HFF-Myc (cell line): ENCODE measurements at regions not wholly inside any gene's neighbourhood (a gene's known extent, or its start where the extent isn't known, plus 50 kb on each side); places are given as distances from the start of the nearest gene placed in this dataset.
"Not testable (repeated sequence)": the region's sequence is repeated elsewhere in the genome, so short reads cannot be mapped to it uniquely, and the experiment has no call there.

Experiments
- DNase-seq: peaks from one replicate; pipeline ENCODE4 v3.0.0-alpha.2; 2011; ENCODE audit warnings: low read depth; ENCODE audit errors: extremely low read depth
- H3K4me3 ChIP-seq: replicated peaks from 2 replicates; pipeline ENCODE4 v1.5.1; 2011; ENCODE audit warnings: low read depth, mild to moderate bottlenecking, control low read depth, low read length
- TF ChIP-seq, protein P1 (sequence below): IDR thresholded peaks from 2 replicates; pipeline ENCODE4 v1.5.1; 2012; ENCODE audit warnings: mild to moderate bottlenecking, low read depth, low read length, control low read depth; ENCODE audit errors: missing control alignments

DNA sequence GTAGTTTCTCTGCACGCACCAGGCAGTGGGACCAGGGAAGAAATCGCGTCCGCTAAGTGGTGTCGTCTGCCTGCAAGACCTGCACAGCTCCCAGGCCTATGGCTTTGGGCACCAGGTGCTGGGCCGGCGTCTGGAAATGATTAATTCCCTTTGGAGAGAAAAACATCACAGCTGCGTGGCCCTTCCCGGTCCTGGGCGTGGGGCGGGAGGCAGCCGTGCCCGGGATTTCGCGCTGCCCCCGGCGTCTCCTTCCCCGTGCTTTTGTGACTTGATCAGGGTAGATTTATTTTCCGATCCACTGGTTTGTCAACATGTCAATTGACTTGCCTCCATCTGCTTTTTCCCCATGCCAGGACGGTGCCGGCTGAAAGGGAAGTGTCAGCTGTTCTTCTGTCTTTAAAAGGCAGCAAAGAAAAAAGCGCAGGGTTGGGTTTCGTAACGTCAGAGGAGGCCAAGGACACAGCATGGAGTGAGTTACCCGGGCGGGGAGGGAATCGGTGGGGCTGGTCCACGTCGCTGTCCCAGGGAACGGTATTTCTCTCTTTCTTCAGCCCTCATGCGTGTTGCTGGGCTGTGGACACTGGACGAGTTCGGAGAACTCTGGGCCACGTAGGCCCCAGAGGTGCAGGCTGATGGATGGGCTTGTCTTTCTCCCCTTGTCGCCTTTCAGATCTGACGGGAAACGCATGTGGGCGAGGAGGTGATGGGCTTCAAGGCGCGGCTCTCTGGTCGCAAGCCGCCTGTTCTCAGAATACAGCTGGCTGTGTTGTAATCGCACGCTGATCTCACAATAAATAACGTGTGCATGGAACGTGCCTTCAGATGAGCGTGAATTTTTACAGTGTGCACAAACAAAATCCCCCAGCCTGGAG lies 188.1 kb upstream of the ZNF469 start:
- H3K4me3 ChIP-seq = no peak overlapping the region
- TF ChIP-seq, protein P1, sequence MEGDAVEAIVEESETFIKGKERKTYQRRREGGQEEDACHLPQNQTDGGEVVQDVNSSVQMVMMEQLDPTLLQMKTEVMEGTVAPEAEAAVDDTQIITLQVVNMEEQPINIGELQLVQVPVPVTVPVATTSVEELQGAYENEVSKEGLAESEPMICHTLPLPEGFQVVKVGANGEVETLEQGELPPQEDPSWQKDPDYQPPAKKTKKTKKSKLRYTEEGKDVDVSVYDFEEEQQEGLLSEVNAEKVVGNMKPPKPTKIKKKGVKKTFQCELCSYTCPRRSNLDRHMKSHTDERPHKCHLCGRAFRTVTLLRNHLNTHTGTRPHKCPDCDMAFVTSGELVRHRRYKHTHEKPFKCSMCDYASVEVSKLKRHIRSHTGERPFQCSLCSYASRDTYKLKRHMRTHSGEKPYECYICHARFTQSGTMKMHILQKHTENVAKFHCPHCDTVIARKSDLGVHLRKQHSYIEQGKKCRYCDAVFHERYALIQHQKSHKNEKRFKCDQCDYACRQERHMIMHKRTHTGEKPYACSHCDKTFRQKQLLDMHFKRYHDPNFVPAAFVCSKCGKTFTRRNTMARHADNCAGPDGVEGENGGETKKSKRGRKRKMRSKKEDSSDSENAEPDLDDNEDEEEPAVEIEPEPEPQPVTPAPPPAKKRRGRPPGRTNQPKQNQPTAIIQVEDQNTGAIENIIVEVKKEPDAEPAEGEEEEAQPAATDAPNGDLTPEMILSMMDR = no peak
- DNase-seq = no peak

DNA sequence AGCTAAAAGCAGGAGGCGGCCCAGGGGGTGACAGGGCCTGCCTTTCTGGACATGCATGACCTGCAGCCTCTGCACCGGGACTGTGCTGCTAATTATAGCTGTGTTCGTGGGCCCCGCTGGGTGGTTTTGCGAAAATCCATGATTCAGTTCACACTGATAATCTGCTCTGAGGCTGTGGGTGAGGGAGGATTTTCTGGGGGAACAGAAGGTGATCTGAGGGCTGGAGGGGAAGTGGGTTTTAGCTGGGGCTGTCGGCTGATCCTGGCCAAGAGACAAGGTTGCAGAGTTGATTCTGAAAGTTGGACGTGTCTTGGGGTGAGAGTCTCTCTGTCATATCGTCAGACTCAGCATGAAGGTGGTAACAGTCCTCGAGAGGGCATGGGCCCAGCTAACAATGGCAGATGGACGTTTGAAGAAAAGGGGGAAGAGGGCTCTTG lies 187.5 kb upstream of the ZNF469 start:
- H3K4me3 ChIP-seq = no peak overlapping the region
- DNase-seq = no peak
- TF ChIP-seq, protein P1 = no peak

DNA sequence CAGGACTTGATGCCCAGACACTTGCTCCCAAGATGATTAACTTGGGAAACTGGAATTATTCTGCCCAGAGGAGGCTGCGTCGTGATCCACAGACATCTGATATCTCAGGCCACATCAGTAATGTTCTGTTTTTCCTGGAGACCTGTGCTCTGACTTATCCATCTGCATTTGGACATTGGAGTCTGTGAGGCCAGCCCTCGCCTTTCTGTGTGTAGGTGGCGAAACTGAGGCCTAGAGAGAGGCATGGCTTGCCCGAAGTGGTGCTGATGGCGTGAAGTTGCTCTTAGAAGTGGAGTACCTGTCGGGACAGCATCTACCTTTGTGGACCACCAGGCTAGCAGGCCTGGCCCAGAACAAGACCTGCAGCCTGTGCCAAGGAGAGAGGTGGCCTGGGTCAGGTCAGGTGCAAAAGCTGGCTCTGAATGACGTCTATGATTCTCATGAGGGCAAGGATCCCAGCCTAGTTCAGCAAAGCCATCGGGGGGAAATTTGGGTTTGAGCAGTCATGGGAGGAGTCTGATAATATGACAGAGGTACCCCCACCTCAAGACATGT lies 186.8 kb upstream of the ZNF469 start:
- DNase-seq = no peak
- TF ChIP-seq, protein P1 = no peak

DNA sequence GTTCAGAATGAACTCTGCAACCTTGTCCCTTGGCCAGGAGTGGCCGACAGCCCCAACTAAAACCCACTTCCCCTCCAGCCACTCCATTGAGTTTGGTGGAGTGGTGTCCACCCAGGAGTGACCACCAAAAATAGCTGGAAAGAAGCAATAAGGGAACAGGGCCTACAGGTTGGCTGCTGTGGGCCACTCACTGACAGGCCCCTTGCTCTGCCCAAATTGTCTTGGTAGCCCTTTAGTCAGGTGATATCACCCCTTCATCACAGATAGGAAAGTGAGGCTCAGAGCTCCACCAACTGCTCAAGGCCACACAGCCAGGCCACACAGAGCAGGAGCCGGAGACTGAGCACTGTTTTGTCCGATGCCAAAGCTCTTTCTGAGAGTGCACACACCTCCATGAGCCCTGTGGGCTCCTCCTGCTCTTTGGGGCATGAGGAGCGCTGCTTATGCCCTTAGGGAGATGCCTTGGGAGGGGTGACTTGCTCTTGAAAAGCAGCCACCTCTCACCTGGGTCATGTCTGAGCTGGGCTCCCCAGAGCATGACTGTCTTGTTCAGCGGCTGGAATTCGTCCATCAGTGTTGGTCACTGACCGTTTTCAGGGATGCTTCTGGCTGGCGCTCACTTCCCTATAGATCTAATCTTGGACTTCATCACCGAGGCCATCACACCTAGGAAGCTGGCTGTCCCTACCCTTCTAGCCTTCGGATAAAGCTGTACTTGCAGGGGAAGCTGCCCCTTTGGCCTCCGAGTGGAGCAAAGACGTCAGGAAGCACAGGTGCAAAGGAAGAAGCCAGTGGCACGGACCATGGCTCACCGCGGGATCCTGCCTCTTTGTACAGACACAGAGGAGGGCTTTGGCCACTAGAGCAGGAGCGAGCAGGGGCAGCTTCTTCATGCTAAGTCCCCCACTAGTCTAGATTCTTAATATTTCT lies 186.0 kb upstream of the ZNF469 start:
- TF ChIP-seq, protein P1 = no peak
- no peak for DNase-seq
- H3K4me3 ChIP-seq = no peak overlapping the region

More for the DNA sequence above, 186.8 kb upstream of the ZNF469 start:
- H3K4me3 ChIP-seq = no peak overlapping the region

DNA sequence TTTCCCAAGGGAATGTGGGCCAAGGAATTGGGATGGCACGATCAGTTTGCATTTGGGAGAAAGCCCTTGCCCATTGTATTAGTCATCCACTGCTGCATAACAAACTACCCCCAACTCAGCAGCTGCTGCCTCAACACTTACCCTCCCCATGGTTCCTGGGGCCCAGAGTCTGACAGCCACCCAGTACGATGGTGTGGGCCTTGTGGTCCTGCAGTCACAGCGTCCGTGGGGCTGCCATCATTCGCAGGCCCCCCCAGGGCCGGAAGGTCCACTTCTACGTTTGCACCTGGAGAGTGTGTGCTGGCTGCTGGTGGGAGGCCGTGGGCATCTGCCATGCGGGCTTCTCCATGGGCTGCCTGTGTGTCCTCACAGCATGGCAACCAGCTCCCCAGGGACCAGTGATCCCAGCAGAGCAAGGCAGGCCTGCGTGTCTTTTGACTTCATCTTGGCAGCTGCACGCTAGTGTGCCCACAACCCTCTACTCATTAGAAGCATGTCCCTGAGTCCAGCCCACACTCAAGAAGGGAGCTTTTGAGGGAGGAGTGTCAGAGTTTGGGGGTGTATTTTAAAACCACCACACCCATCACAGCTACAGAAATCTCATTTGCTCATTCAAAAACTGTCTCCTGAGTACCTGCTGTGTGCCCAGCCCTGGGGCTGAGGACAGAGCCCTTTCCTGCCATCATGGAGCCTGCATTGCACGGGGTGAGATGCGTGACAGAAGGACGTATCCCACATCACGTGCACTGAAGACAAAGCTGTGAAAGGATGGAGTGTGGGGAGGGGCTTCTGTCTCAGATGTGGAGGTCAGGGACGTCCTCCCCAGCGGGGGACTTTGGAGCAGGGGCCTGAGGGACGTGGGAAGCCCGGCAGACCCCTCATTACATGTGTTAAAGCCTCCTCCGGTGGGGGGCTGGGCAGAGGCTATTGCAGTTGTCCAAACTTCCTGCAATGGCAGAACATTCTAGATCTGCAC lies 185.0 kb upstream of the ZNF469 start:
- TF ChIP-seq, protein P1 = no peak
- no peak for DNase-seq
- H3K4me3 ChIP-seq = no peak overlapping the region

DNA sequence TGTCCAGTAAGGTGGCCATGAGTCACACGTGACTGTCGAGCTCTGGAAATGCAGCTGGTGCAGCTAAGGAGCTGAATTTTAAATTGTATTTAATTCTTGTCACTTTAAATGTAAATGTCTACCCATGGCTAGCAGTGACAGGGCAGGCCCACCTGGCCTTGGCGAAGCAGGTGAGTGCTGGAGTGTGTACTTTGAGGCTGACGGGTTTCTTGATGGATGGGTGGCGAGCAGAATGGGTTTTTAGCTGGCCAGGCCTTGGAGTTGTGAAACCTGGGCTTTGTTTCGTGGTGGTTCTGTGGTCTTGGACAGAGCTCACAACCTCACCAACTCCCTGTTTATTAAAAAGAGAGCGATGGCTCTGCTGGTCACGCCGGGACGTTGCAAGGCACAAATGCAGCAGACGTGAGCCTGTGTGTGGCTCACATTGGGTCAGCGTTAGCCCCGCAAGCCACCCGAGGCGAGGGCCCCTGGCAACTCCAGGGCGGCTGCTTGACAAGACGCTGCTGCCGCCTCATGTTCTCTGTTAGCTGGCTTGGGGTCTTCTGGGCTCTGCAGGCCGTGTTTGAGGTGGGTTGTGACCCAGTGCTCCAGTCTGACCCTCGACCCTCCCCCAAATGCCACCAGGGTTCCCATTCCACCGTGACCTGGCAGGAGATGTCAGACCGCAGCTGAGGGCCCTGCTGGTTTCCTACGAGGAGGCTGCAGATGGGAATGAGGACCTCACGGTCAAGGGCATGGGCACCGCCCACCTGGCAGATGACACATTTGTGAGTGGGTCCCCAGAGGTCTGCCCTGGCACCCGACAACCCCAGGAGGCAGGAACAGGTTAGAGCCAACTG lies 184.1 kb upstream of the ZNF469 start:
- not testable (repeated sequence) for H3K4me3 ChIP-seq, DNase-seq

DNA sequence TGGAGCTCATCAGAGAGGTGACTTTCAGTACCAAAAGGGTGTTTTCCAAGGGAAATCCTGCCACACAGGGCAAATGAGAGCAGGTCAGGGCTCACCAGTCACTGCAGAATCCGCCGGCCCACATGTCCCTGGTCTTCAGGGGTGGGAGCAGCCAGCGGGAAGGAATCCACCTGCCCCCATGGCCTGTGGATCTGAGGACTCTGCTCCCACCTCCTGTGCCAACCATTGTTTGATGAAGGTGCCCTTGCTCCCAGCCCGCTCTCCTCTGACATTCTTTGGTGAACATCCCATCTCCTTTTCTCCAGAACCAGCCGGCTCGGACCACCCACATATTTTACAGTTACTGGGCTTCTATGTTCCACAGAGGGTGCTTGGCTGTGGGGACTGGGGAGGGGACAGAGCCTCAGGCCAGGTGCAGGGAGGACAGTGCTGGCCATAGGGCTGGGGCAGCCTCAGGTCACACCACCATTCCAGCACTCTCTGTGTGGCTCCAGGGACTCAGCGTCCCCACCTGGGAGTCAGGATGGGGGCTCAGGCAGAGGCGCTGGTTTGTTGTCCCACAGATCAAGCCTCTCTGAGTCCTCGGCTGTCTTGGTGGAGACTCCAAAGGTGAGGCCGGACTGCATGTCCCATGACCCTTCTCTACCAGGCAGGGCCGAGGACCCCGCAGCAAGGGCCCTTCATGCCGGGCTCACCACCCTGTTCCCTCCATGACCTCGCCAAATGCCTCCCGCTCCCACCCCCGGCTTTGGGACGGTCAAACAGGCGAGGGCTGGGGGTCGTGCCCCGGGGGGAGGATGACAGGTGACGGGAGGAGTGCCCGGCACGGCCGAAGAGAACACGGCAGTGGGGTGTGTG lies 183.2 kb upstream of the ZNF469 start:
- not testable (repeated sequence) for DNase-seq, H3K4me3 ChIP-seq

DNA sequence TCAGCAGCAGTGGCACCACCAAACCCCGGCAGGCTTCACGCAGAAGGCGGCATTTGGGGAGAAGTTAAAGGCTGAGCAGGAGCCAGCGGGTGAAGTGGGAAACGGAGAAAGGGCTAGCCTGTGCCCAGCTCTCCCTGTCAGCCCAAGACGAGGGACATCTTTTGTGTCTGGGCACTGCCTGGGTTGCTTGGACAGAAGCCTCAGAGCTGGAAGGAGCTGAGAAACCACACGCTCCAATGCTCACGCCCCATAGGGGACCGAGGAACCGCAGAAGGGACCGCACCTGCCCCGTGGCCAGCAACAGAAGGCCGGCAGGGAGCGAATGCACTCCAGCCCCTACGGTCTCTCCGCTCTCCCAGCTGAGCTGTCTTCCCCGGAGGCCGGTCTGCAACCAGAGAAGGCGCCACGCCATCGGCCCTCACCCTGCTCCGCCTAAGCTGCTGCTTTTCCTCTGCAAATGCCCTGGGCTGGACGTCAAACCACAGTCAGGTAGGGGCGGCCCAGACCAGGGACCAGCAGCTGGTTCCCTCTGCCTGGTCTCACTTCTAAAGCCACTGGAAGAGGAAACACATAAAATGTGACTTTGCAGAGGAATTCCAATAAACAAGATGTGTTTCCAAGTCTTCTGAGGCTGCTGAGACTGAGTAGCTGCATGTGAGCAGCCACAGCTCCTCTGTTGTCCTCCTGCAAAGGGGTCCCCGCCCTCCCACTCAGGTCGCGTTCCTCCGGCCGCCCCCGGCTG lies 182.4 kb upstream of the ZNF469 start:
- H3K4me3 ChIP-seq, DNase-seq: not testable (repeated sequence)
